HCT116 (cell line): ENCODE measurements at regions not wholly inside any gene's neighbourhood (a gene's known extent, or its start where the extent isn't known, plus 50 kb on each side); places are given as distances from the start of the nearest gene placed in this dataset.

Experiments
- ATAC-seq: fragments of 200-7000 bp; cut with Tn5 transposase; 2 replicates; pipeline ENCODE4 v1.9.1; 2020; ENCODE audit warnings: mild to moderate bottlenecking, moderate library complexity
- BruUV-seq: library from RNA; stranded (reverse); fragments of 400-500 nt; replicated peaks from 2 replicates; lab custom pipeline; 2021; lab: Mats Ljungman, UMichigan
- CTCF ChIA-PET: fragments of 300-600 bp; sonication (Branson Sonifier 250); formaldehyde crosslinking; loops from one replicate; lab custom pipeline; 2021; ENCODE audit warnings: antibody characterized with exemption; lab: Charles Lee
- POLR2A ChIA-PET: fragments of 300-600, 350-600 bp; sonication (Branson Sonifier 250); formaldehyde crosslinking; loops from one replicate; lab custom pipeline; 2021; ENCODE audit warnings: antibody characterized with exemption; lab: Charles Lee
- RAD21 ChIA-PET, 2 experiments: fragments of 300-600 bp; sonication (Branson Sonifier 250); formaldehyde crosslinking; loops; one replicate each; lab custom pipeline; 2023; ENCODE audit warnings: low total read pairs in 2 of 2; ENCODE audit not compliant: uncharacterized antibody in 2 of 2, unreplicated experiment in 2 of 2, low non-redundant PET in 1 of 2; lab: Charles Lee
- DNase-seq: peaks from one replicate; pipeline ENCODE4 v3.0.0-alpha.2; 2010; ENCODE audit warnings: low read depth, low spot score
- H2AFZ ChIP-seq: fragments of 200-600 bp; shearing (Covaris generic), sonication (generic); 2 replicates; pipeline ENCODE4 v1.6.1; 2017; ENCODE audit warnings: low read depth, mixed run types, mixed read lengths, antibody characterized with exemption, low read length; ENCODE audit not compliant: poor library complexity, severe bottlenecking
- H3K27ac ChIP-seq: 2 replicates; pipeline ENCODE4 v1.5.1; 2012; ENCODE audit warnings: low read depth, low read length
- H3K27me3 ChIP-seq: fragments of 200-600 bp; sonication (generic); 2 replicates; pipeline ENCODE4 v1.6.1; 2016; ENCODE audit warnings: mixed run types, low read length, mixed read lengths; ENCODE audit not compliant: insufficient read depth
- H3K36me3 ChIP-seq, 2 experiments: fragments of 200-500 bp in 1 of 2; fragments of 200-600 bp in 1 of 2; sonication (Bioruptor generic) in 1 of 2; sonication (generic) in 1 of 2; 2 replicates each; pipeline versions ENCODE4 v1.5.1 to v1.6.1; 2014 to 2016; ENCODE audit warnings: low read length in 2 of 2, inconsistent platforms in 1 of 2, mixed read lengths in 1 of 2, mixed run types in 1 of 2; ENCODE audit not compliant: insufficient read depth in 2 of 2, control insufficient read depth in 1 of 2
- H3K4me1 ChIP-seq, 2 experiments: fragments of 200-600 bp in 1 of 2; sonication (generic) in 1 of 2; 2 replicates each; pipeline versions ENCODE4 v1.5.1 to v1.6.1; 2012 to 2017; ENCODE audit warnings: low read length in 2 of 2, inconsistent platforms in 1 of 2, mild to moderate bottlenecking in 1 of 2, mixed read lengths in 1 of 2, mixed run types in 1 of 2, moderate library complexity in 1 of 2; ENCODE audit not compliant: insufficient read depth in 2 of 2, control insufficient read depth in 1 of 2
- H3K4me2 ChIP-seq: fragments of 200-600 bp; sonication (generic); 2 replicates; pipeline ENCODE4 v1.6.1; 2017; ENCODE audit warnings: mixed run types, low read length, mixed read lengths
- H3K4me3 ChIP-seq, 2 experiments: fragments of 200-600 bp in 1 of 2; sonication (generic) in 1 of 2; replicated peaks in 1 of 2; 2 replicates each; pipeline ENCODE4 v1.5.1; 2011 to 2016; ENCODE audit warnings: low read length in 2 of 2, control low read depth in 1 of 2, low read depth in 1 of 2, mild to moderate bottlenecking in 1 of 2, mixed read lengths in 1 of 2, mixed run types in 1 of 2
- H3K79me2 ChIP-seq: fragments of 200-600 bp; sonication (generic); 2 replicates; pipeline ENCODE4 v1.6.1; 2017; ENCODE audit warnings: mild to moderate bottlenecking, mixed run types, low read length, moderate library complexity, mixed read lengths; ENCODE audit not compliant: insufficient read depth
- H3K9ac ChIP-seq: fragments of 200-600 bp; sonication (generic); 2 replicates; pipeline ENCODE4 v1.6.1; 2016; ENCODE audit warnings: low read length, mixed read lengths
- H3K9me2 ChIP-seq: fragments of 200-600 bp; sonication (generic), shearing (Covaris generic); 2 replicates; pipeline ENCODE4 v1.6.1; 2017; ENCODE audit warnings: mixed run types, mild to moderate bottlenecking, moderate library complexity; ENCODE audit not compliant: insufficient read depth
- H3K9me3 ChIP-seq, 2 experiments: fragments of 200-500 bp in 1 of 2; fragments of 200-600 bp in 1 of 2; sonication (Bioruptor generic) in 1 of 2; sonication (generic) in 1 of 2; 2 replicates each; pipeline ENCODE4 v1.6.1; 2014 to 2017; ENCODE audit warnings: low read length in 2 of 2, mixed read lengths in 2 of 2, inconsistent platforms in 1 of 2, low read depth in 1 of 2, mild to moderate bottlenecking in 1 of 2, mixed run types in 1 of 2, moderate library complexity in 1 of 2; ENCODE audit not compliant: control insufficient read depth in 1 of 2, insufficient read depth in 1 of 2
- H4K20me1 ChIP-seq: fragments of 200-600 bp; sonication (generic), shearing (Covaris generic); 2 replicates; pipeline ENCODE4 v1.6.1; 2017; ENCODE audit warnings: mixed run types, mild to moderate bottlenecking, moderate library complexity; ENCODE audit not compliant: insufficient read depth
- CBX3 ChIP-seq: IDR thresholded peaks from 2 replicates; pipeline ENCODE4 v1.6.1; 2012; ENCODE audit warnings: low read depth
- CEBPB ChIP-seq: IDR thresholded peaks from 2 replicates; pipeline ENCODE4 v1.6.1; 2012; ENCODE audit warnings: low read depth
- EGR1 ChIP-seq: IDR thresholded peaks from 2 replicates; pipeline ENCODE4 v1.6.1; 2012; ENCODE audit warnings: low read depth
- ELF1 ChIP-seq: IDR thresholded peaks from 2 replicates; pipeline ENCODE4 v1.6.1; 2012; ENCODE audit warnings: low read depth, borderline replicate concordance
- EZH2phosphoT487 ChIP-seq: fragments of 200-600 bp; IDR thresholded peaks from 2 replicates; pipeline ENCODE4 v1.6.1; 2018; ENCODE audit warnings: antibody characterized with exemption, borderline replicate concordance
- JUND ChIP-seq: IDR thresholded peaks from 2 replicates; pipeline ENCODE4 v1.6.1; 2012
- POLR2A ChIP-seq: IDR thresholded peaks from 2 replicates; pipeline ENCODE4 v1.7.0; 2011; ENCODE audit warnings: borderline replicate concordance; ENCODE audit not compliant: insufficient read depth, insufficient read length; ENCODE audit errors: extremely low read depth
- POLR2AphosphoS5 ChIP-seq: IDR thresholded peaks from 2 replicates; pipeline ENCODE4 v1.6.1; 2011; ENCODE audit warnings: mild to moderate bottlenecking, low read depth, low read length, moderate library complexity
- RAD21 ChIP-seq: IDR thresholded peaks from 2 replicates; pipeline ENCODE4 v1.6.1; 2012; ENCODE audit warnings: low read depth, mild to moderate bottlenecking
- SIN3A ChIP-seq: IDR thresholded peaks from 2 replicates; pipeline ENCODE4 v1.6.1; 2012; ENCODE audit warnings: low read depth
- SRF ChIP-seq: IDR thresholded peaks from 2 replicates; pipeline ENCODE4 v1.6.1; 2012; ENCODE audit warnings: low read depth
- TCF7L2 ChIP-seq: IDR thresholded peaks from 2 replicates; pipeline ENCODE4 v1.7.0; 2011; ENCODE audit warnings: borderline replicate concordance, inconsistent platforms; ENCODE audit not compliant: insufficient read depth, insufficient read length; ENCODE audit errors: extremely low read depth
- YY1 ChIP-seq: IDR thresholded peaks from 2 replicates; pipeline ENCODE4 v1.6.1; 2011; ENCODE audit warnings: low read length, low read depth, moderate library complexity, mild to moderate bottlenecking; ENCODE audit not compliant: insufficient replicate concordance; ENCODE audit errors: extremely low read depth
- ZFX ChIP-seq: fragments of 450-650 bp; IDR thresholded peaks from 2 replicates; pipeline ENCODE4 v1.6.1; 2017
- intact Hi-C: fragments of 100-400 bp; cut with micrococcal nuclease; formaldehyde crosslinking; loops from 2 replicates; pipeline ENCODE4 v1.10.0; 2022
- TF ChIP-seq, protein P1 (sequence below): IDR thresholded peaks from 2 replicates; pipeline ENCODE4 v1.6.1; 2011; ENCODE audit warnings: mild to moderate bottlenecking, low read length, moderate library complexity; ENCODE audit not compliant: insufficient replicate concordance; ENCODE audit errors: extremely low read depth
- TF ChIP-seq, protein P2 (sequence below): IDR thresholded peaks from 2 replicates; pipeline ENCODE4 v1.6.1; 2012
- TF ChIP-seq, protein P3 (sequence below): IDR thresholded peaks from 2 replicates; pipeline ENCODE4 v1.6.1; 2012
- TF ChIP-seq, protein P4 (sequence below): IDR thresholded peaks from 2 replicates; pipeline ENCODE4 v1.6.1; 2012; ENCODE audit warnings: low read depth
- TF ChIP-seq, protein P5 (sequence below), 3 experiments: fragments of 200-600 bp in 1 of 3; sonication (generic) in 1 of 3; IDR thresholded peaks in 2 of 3; conservative IDR thresholded peaks in 1 of 3; 2 replicates each; pipeline ENCODE4 v1.5.1; 2012 to 2017; ENCODE audit warnings: low read depth in 2 of 3, low read length in 2 of 3, antibody characterized with exemption in 1 of 3, borderline replicate concordance in 1 of 3, control low read depth in 1 of 3, mild to moderate bottlenecking in 1 of 3, mixed read lengths in 1 of 3, mixed run types in 1 of 3, moderate library complexity in 1 of 3; ENCODE audit not compliant: insufficient read depth in 1 of 3

DNA sequence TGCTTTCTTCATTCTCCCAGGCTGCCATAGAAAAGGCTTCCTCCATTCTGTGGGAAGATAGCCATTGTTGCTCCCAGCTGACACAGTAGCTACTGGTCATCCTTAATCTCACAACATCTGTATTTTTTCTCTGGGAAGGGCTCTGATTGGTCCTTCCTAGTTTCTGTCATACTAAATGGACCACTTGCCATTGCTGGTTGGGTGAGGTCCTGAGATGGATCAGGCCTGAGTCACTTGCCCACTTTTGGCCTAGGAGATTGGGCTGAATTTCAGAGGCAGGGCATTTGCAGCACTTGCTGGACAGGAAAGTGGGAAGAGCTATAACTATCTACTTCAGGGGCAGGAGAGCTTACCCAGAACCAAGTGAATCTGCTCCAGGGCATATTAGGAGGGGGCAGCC is 106.5 kb upstream of the PROK2 start:
- ChIA-PET POLR2A (no interaction called here), RAD21 (no interaction called here), CTCF (no interaction called here)
- Histone ChIP-seq H3K27me3 (peaks cover 24% of the 10 kb centered on the region; the same call in 1 of the 2 replicates), H3K36me3 (no peaks in the 10 kb centered on the region), H3K79me2 (no peaks in the 10 kb centered on the region), H3K4me3 (no peak overlapping the region), H3K9me3 (no peaks in the 10 kb centered on the region), H4K20me1 (no peaks in the 10 kb centered on the region)
- no peak for ATAC-seq
- intact Hi-C loops: no loop called here
- BruUV-seq: no TSS peak
- TF ChIP-seq ELF1 (no peak), RAD21 (no peak), TCF7L2 (no peak), CEBPB (no peak), JUND (no peak), EGR1 (no peak), CBX3 (no peak), YY1 (no peak), SRF (no peak), SIN3A (no peak), ZFX (no peak), POLR2A (no peak), POLR2AphosphoS5 (no peak), EZH2phosphoT487 (no peak)
- TF ChIP-seq, protein P1, sequence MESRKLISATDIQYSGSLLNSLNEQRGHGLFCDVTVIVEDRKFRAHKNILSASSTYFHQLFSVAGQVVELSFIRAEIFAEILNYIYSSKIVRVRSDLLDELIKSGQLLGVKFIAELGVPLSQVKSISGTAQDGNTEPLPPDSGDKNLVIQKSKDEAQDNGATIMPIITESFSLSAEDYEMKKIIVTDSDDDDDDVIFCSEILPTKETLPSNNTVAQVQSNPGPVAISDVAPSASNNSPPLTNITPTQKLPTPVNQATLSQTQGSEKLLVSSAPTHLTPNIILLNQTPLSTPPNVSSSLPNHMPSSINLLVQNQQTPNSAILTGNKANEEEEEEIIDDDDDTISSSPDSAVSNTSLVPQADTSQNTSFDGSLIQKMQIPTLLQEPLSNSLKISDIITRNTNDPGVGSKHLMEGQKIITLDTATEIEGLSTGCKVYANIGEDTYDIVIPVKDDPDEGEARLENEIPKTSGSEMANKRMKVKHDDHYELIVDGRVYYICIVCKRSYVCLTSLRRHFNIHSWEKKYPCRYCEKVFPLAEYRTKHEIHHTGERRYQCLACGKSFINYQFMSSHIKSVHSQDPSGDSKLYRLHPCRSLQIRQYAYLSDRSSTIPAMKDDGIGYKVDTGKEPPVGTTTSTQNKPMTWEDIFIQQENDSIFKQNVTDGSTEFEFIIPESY: no peak
- TF ChIP-seq, protein P2, sequence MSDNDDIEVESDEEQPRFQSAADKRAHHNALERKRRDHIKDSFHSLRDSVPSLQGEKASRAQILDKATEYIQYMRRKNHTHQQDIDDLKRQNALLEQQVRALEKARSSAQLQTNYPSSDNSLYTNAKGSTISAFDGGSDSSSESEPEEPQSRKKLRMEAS: no peak
- TF ChIP-seq, protein P3, sequence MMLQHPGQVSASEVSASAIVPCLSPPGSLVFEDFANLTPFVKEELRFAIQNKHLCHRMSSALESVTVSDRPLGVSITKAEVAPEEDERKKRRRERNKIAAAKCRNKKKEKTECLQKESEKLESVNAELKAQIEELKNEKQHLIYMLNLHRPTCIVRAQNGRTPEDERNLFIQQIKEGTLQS: no peak
- TF ChIP-seq, protein P4, sequence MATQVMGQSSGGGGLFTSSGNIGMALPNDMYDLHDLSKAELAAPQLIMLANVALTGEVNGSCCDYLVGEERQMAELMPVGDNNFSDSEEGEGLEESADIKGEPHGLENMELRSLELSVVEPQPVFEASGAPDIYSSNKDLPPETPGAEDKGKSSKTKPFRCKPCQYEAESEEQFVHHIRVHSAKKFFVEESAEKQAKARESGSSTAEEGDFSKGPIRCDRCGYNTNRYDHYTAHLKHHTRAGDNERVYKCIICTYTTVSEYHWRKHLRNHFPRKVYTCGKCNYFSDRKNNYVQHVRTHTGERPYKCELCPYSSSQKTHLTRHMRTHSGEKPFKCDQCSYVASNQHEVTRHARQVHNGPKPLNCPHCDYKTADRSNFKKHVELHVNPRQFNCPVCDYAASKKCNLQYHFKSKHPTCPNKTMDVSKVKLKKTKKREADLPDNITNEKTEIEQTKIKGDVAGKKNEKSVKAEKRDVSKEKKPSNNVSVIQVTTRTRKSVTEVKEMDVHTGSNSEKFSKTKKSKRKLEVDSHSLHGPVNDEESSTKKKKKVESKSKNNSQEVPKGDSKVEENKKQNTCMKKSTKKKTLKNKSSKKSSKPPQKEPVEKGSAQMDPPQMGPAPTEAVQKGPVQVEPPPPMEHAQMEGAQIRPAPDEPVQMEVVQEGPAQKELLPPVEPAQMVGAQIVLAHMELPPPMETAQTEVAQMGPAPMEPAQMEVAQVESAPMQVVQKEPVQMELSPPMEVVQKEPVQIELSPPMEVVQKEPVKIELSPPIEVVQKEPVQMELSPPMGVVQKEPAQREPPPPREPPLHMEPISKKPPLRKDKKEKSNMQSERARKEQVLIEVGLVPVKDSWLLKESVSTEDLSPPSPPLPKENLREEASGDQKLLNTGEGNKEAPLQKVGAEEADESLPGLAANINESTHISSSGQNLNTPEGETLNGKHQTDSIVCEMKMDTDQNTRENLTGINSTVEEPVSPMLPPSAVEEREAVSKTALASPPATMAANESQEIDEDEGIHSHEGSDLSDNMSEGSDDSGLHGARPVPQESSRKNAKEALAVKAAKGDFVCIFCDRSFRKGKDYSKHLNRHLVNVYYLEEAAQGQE: no peak
- TF ChIP-seq, protein P5, sequence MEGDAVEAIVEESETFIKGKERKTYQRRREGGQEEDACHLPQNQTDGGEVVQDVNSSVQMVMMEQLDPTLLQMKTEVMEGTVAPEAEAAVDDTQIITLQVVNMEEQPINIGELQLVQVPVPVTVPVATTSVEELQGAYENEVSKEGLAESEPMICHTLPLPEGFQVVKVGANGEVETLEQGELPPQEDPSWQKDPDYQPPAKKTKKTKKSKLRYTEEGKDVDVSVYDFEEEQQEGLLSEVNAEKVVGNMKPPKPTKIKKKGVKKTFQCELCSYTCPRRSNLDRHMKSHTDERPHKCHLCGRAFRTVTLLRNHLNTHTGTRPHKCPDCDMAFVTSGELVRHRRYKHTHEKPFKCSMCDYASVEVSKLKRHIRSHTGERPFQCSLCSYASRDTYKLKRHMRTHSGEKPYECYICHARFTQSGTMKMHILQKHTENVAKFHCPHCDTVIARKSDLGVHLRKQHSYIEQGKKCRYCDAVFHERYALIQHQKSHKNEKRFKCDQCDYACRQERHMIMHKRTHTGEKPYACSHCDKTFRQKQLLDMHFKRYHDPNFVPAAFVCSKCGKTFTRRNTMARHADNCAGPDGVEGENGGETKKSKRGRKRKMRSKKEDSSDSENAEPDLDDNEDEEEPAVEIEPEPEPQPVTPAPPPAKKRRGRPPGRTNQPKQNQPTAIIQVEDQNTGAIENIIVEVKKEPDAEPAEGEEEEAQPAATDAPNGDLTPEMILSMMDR (IDR thresholded peaks at IDR 0.05 in 2 of 3, conservative IDR thresholded peaks at IDR 0.05 in 1 of 3; ENCODE audit: borderline replicate concordance in 1 of 3, insufficient read depth in 1 of 3, low read depth in 2 of 3, low read length in 2 of 3): no peak
- TF ChIP-seq, all 23 proteins: peak for 0
- no peak overlapping the region for H3K9ac ChIP-seq
- no peak overlapping the region for H2AFZ ChIP-seq
- no peak overlapping the region for H3K4me2 ChIP-seq
- H3K9me2 ChIP-seq: no peaks in the 10 kb centered on the region
- no peaks in the 10 kb centered on the region for H3K4me1 ChIP-seq
- DNase-seq: no peak
- H3K27ac ChIP-seq: no peak overlapping the region
